Adrenal gland (tissue), 5 donors: ENCODE measurements at regions not wholly inside any gene's neighbourhood (a gene's known extent, or its start where the extent isn't known, plus 50 kb on each side); places are given as distances from the start of the nearest gene placed in this dataset.

Experiments used
- POLR2A ChIP-seq, 2 donors: fragments of 450-650 bp; IDR thresholded peaks; one replicate each; pipeline ENCODE4 v1.6.1; 2017; ENCODE audit warnings: antibody characterized with exemption in 2 of 2, mild to moderate bottlenecking in 2 of 2, moderate library complexity in 1 of 2
- TF ChIP-seq, protein P1 (sequence below), 6 experiments: fragments of 450-650 bp in 4 of 6; fragments of 200-600 bp in 2 of 6; sonication (generic) in 1 of 6; IDR thresholded peaks; 1 replicate in 5 of 6; 2 replicates in 1 of 6; pipeline versions ENCODE4 v1.5.1 to v1.8.0; 2016 to 2021; ENCODE audit warnings: antibody characterized with exemption in 6 of 6, mild to moderate bottlenecking in 2 of 6, moderate library complexity in 1 of 6
- donor health status: DM: no; HTN: no; CAD: no.

GRCh38 chr9:82148426-82148810, 159.8 kb downstream of the SPATA31D1 start:
- TF ChIP-seq POLR2A (IDR thresholded peaks at IDR 0.05): no peak
- TF ChIP-seq, protein P1, sequence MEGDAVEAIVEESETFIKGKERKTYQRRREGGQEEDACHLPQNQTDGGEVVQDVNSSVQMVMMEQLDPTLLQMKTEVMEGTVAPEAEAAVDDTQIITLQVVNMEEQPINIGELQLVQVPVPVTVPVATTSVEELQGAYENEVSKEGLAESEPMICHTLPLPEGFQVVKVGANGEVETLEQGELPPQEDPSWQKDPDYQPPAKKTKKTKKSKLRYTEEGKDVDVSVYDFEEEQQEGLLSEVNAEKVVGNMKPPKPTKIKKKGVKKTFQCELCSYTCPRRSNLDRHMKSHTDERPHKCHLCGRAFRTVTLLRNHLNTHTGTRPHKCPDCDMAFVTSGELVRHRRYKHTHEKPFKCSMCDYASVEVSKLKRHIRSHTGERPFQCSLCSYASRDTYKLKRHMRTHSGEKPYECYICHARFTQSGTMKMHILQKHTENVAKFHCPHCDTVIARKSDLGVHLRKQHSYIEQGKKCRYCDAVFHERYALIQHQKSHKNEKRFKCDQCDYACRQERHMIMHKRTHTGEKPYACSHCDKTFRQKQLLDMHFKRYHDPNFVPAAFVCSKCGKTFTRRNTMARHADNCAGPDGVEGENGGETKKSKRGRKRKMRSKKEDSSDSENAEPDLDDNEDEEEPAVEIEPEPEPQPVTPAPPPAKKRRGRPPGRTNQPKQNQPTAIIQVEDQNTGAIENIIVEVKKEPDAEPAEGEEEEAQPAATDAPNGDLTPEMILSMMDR (IDR thresholded peaks at IDR 0.05): no peak
